CD4-positive, CD25-positive, alpha-beta regulatory T cell (primary cell): ENCODE measurements at regions not wholly inside any gene's neighbourhood (a gene's known extent, or its start where the extent isn't known, plus 50 kb on each side); places are given as distances from the start of the nearest gene placed in this dataset.

Source experiments
- ATAC-seq, 2 donors: fragments of 150-1000 bp; cut with Tn5 transposase; one replicate each; pipeline ENCODE4 v1.10.0; 2021; ENCODE audit warnings: low read depth in 2 of 2, moderate number of reproducible peaks in 2 of 2, moderate library complexity in 1 of 2
- DNase-seq, 3 donors: peaks; one replicate each; pipeline versions ENCODE4 v3.0.0 to v3.0.0-alpha.2; 2012 to 2022; ENCODE audit warnings: mixed read lengths in 1 of 3
- H3K27ac ChIP-seq: one replicate; pipeline ENCODE4 v1.7.0; 2013; ENCODE audit warnings: mild to moderate bottlenecking, low read length; ENCODE audit not compliant: insufficient read depth, poor library complexity, severe bottlenecking
- H3K27me3 ChIP-seq: one replicate; pipeline ENCODE4 v1.7.0; 2013; ENCODE audit warnings: low read length; ENCODE audit not compliant: control insufficient read depth, insufficient read depth
- H3K36me3 ChIP-seq: one replicate; pipeline ENCODE4 v1.7.0; 2013; ENCODE audit warnings: mild to moderate bottlenecking, low read length, moderate library complexity; ENCODE audit not compliant: control insufficient read depth, insufficient read depth
- H3K4me1 ChIP-seq: 2 replicates; pipeline ENCODE4 v1.7.0; 2013; ENCODE audit warnings: mild to moderate bottlenecking, low read length; ENCODE audit not compliant: insufficient read depth, control insufficient read depth, poor library complexity, severe bottlenecking
- H3K4me3 ChIP-seq: one replicate; pipeline ENCODE4 v1.7.0; 2013; ENCODE audit warnings: low read depth, mild to moderate bottlenecking, low read length, moderate library complexity
- H3K9me3 ChIP-seq, 2 experiments: 1 replicate in 1 of 2; 2 replicates in 1 of 2; pipeline ENCODE4 v1.7.0; 2013; ENCODE audit warnings: low read length in 2 of 2, mild to moderate bottlenecking in 1 of 2, moderate library complexity in 1 of 2; ENCODE audit not compliant: control insufficient read depth in 2 of 2
- H3K27ac Mint-ChIP-seq, 3 donors: one replicate each; pipeline ENCODE4 v1.8.0; 2020 to 2022; ENCODE audit warnings: mild to moderate bottlenecking in 3 of 3, mixed read lengths in 3 of 3, moderate library complexity in 2 of 3
- H3K27me3 Mint-ChIP-seq: one replicate; pipeline ENCODE4 v1.8.0; 2022; ENCODE audit warnings: mild to moderate bottlenecking, mixed read lengths
- H3K36me3 Mint-ChIP-seq: one replicate; pipeline ENCODE4 v1.8.0; 2020; ENCODE audit warnings: mixed read lengths
- H3K4me1 Mint-ChIP-seq, 4 donors: one replicate each; pipeline ENCODE4 v1.8.0; 2020 to 2022; ENCODE audit warnings: mixed read lengths in 4 of 4, mild to moderate bottlenecking in 1 of 4
- H3K4me3 Mint-ChIP-seq, 4 donors: one replicate each; pipeline ENCODE4 v1.8.0; 2020 to 2022; ENCODE audit warnings: mild to moderate bottlenecking in 4 of 4, mixed read lengths in 4 of 4, moderate library complexity in 3 of 4
- H3K9me3 Mint-ChIP-seq, 7 donors: one replicate each; pipeline ENCODE4 v1.8.0; 2020 to 2022; ENCODE audit warnings: mixed read lengths in 7 of 7, mild to moderate bottlenecking in 3 of 7, moderate library complexity in 2 of 7

GRCh38 chr9:90107040-90107725, 502.4 kb downstream of the GADD45G start:
- Histone ChIP-seq H3K27me3 (peaks cover 4% of the 10 kb centered on the region), H3K4me1 (no peaks in the 10 kb centered on the region), H3K36me3 (no peaks in the 10 kb centered on the region), H3K27ac (no peak overlapping the region), H3K9me3 (peaks cover 3 to 5% of the 10 kb centered on the region in 2 experiments), H3K4me3 (no peak overlapping the region)
- H3K9me3 Mint-ChIP-seq = peaks cover 0 to 13% (median 1%) of the 10 kb centered on the region in 7 donors
- no peak overlapping the region for H3K27ac Mint-ChIP-seq
- H3K4me1 Mint-ChIP-seq = peaks cover 0 to 3% (median 2%) of the 10 kb centered on the region in 4 donors
- ATAC-seq (no peak), DNase-seq (no peak)
- no peak overlapping the region for H3K4me3 Mint-ChIP-seq
- peaks cover 24% of the 10 kb centered on the region for H3K27me3 Mint-ChIP-seq
- H3K36me3 Mint-ChIP-seq = no peaks in the 10 kb centered on the region

GRCh38 chr9:90107726-90108655, 503.2 kb downstream of the GADD45G start:
- no peak for ATAC-seq
- H3K4me3 ChIP-seq = no peak overlapping the region
- no peaks in the 10 kb centered on the region for H3K36me3 Mint-ChIP-seq

GRCh38 chr9:90112788-90113187, 508.0 kb downstream of the GADD45G start:
- no peak overlapping the region for H3K27ac Mint-ChIP-seq
- peaks cover 0 to 13% (median 1%) of the 10 kb centered on the region in 7 donors for H3K9me3 Mint-ChIP-seq
- Histone ChIP-seq H3K27me3 (peaks cover 15% of the 10 kb centered on the region), H3K4me1 (no peaks in the 10 kb centered on the region), H3K36me3 (no peaks in the 10 kb centered on the region), H3K27ac (no peak overlapping the region), H3K4me3 (no peak overlapping the region), H3K9me3 (peaks cover 3 to 5% of the 10 kb centered on the region in 2 experiments)
- ATAC-seq = no peak
- no peaks in the 10 kb centered on the region for H3K4me1 Mint-ChIP-seq
- DNase-seq = no peak
- no peak overlapping the region for H3K4me3 Mint-ChIP-seq
- H3K27me3 Mint-ChIP-seq = peaks cover 17% of the 10 kb centered on the region
- no peaks in the 10 kb centered on the region for H3K36me3 Mint-ChIP-seq

More at GRCh38 chr9:90107726-90108655, 503.2 kb downstream of the GADD45G start:
- H3K9me3 Mint-ChIP-seq = peaks cover 0 to 13% (median 1%) of the 10 kb centered on the region in 7 donors
- no peak overlapping the region for H3K27ac Mint-ChIP-seq
- Histone ChIP-seq H3K27ac (no peak overlapping the region), H3K27me3 (peaks cover 6% of the 10 kb centered on the region), H3K9me3 (peaks cover 3 to 5% of the 10 kb centered on the region in 2 experiments), H3K36me3 (no peaks in the 10 kb centered on the region), H3K4me1 (no peaks in the 10 kb centered on the region)
- DNase-seq = no peak
- H3K4me1 Mint-ChIP-seq = no peaks in the 10 kb centered on the region
- no peak overlapping the region for H3K4me3 Mint-ChIP-seq
- peaks cover 24% of the 10 kb centered on the region for H3K27me3 Mint-ChIP-seq

- Histone ChIP-seq H3K4me1 (no peaks in the 10 kb centered on the region), H3K36me3 (no peaks in the 10 kb centered on the region), H3K9me3 (no peaks in the 10 kb centered on the region), H3K4me3 (no peak overlapping the region), H3K27ac (no peak overlapping the region), H3K27me3 (peaks cover 12% of the 10 kb centered on the region)
- no peak overlapping the region for H3K4me3 Mint-ChIP-seq
- no peak for ATAC-seq
- H3K36me3 Mint-ChIP-seq = no peaks in the 10 kb centered on the region
- no peak for DNase-seq
- peaks cover 0 to 3% (median 0%) of the 10 kb centered on the region in 7 donors for H3K9me3 Mint-ChIP-seq
- no peaks in the 10 kb centered on the region for H3K4me1 Mint-ChIP-seq
- H3K27ac Mint-ChIP-seq = no peak overlapping the region
- peaks cover 12% of the 10 kb centered on the region for H3K27me3 Mint-ChIP-seq
These were observed 510.0 kb downstream of the GADD45G start for GRCh38 chr9:90114641-90115425.

DNA sequence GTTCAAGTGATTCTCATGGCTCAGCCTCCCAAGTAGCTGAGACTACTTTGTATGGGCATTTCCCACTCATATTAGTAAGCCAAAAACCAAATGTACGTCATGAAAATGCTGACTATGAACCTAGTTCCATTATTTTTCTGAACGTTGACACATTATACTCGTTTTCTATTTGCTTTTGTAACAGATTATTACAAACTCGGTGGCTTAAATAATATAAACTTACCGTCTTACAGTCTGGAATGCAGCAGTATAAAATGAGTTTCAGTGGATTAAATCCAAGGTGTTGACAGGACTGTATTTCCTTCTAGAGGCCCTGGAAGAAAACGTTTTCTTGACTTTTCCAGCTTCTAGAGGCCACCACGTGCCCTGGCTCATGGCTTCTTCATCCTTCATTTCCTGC, 517.0 kb downstream of the GADD45G start:
- no peak overlapping the region for H3K4me3 Mint-ChIP-seq
- peaks cover 0 to 13% (median 0%) of the 10 kb centered on the region in 7 donors for H3K9me3 Mint-ChIP-seq
- Histone ChIP-seq H3K9me3 (no peaks in the 10 kb centered on the region), H3K36me3 (no peaks in the 10 kb centered on the region), H3K4me3 (no peak overlapping the region), H3K4me1 (no peaks in the 10 kb centered on the region), H3K27me3 (peaks cover 10% of the 10 kb centered on the region), H3K27ac (no peak overlapping the region)
- DNase-seq = no peak
- no peak for ATAC-seq
- no peaks in the 10 kb centered on the region for H3K36me3 Mint-ChIP-seq
- no peaks in the 10 kb centered on the region for H3K4me1 Mint-ChIP-seq
- H3K27me3 Mint-ChIP-seq = peaks cover 26% of the 10 kb centered on the region
- no peak overlapping the region for H3K27ac Mint-ChIP-seq

GRCh38 chr9:90124961-90125360, 517.7 kb downstream of the DIRAS2 start:
- Mint-ChIP-seq H3K4me3 (no peak overlapping the region), H3K36me3 (no peaks in the 10 kb centered on the region), H3K27me3 (peaks cover 30% of the 10 kb centered on the region), H3K4me1 (no peaks in the 10 kb centered on the region), H3K27ac (no peak overlapping the region), H3K9me3 (peaks cover 0 to 13% (median 0%) of the 10 kb centered on the region in 7 donors)
- H3K9me3 ChIP-seq = no peaks in the 10 kb centered on the region
- ATAC-seq (no peak), DNase-seq (no peak)
- no peak overlapping the region for H3K4me3 ChIP-seq
- no peak overlapping the region for H3K27ac ChIP-seq
- H3K27me3 ChIP-seq = peaks cover 13% of the 10 kb centered on the region
- no peaks in the 10 kb centered on the region for H3K4me1 ChIP-seq
- no peaks in the 10 kb centered on the region for H3K36me3 ChIP-seq

DNA sequence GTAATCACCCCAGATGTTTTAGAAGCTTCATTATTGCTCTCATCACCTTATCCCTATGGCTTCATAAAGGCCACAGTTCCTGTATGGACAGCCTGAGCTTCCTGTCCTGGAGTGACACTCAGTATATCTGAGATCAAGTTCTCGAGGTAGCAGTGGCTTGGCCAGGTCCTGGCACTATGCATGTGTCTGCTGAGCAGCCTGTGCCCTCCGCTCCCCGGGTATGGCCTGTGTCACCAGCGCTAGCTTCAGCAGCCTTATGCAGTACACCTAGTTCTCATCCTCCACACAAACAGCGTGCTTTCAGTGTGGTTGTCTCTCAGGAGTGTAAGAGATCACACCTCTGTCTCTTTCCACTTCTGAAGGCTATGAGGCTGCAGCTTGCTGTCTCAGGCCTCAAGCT, 514.7 kb downstream of the DIRAS2 start:
- Mint-ChIP-seq H3K27ac (no peak overlapping the region), H3K36me3 (no peaks in the 10 kb centered on the region), H3K4me1 (no peaks in the 10 kb centered on the region), H3K4me3 (no peak overlapping the region), H3K27me3 (peaks cover 21% of the 10 kb centered on the region), H3K9me3 (peaks cover 0 to 13% (median 0%) of the 10 kb centered on the region in 7 donors)
- H3K9me3 ChIP-seq = no peaks in the 10 kb centered on the region
- H3K4me1 ChIP-seq = no peaks in the 10 kb centered on the region
- H3K4me3 ChIP-seq = no peak overlapping the region
- DNase-seq = no peak
- H3K27me3 ChIP-seq = peaks cover 10% of the 10 kb centered on the region
- no peak for ATAC-seq
- H3K36me3 ChIP-seq = no peaks in the 10 kb centered on the region
- no peak overlapping the region for H3K27ac ChIP-seq
